MCF 10A (cell line): ENCODE measurements at regions not wholly inside any gene's neighbourhood (a gene's known extent, or its start where the extent isn't known, plus 50 kb on each side); places are given as distances from the start of the nearest gene placed in this dataset.

Experiments
- BruUV-seq: library from RNA; stranded (reverse); fragments of 400-500 nt; replicated peaks from 2 replicates; lab custom pipeline; 2021; lab: Mats Ljungman, UMichigan
- CTCF ChIA-PET: fragments of 300-600 bp; sonication (Branson Sonifier 250); formaldehyde crosslinking; extraction: SDS; loops from one replicate; lab custom pipeline; 2021; ENCODE audit warnings: antibody characterized with exemption, inconsistent platforms; lab: Yijun Ruan, JAX
- POLR2A ChIA-PET: fragments of 300-600, 350-650 bp; sonication (Branson Sonifier 250); formaldehyde crosslinking; extraction: SDS; loops from one replicate; lab custom pipeline; 2020; ENCODE audit warnings: antibody characterized with exemption, inconsistent platforms; lab: Yijun Ruan, JAX
- DNase-seq: peaks from one replicate; pipeline ENCODE4 v3.0.0-alpha.2; 2018; ENCODE audit not compliant: unreplicated experiment
- H3K27ac Mint-ChIP-seq: one replicate; pipeline ENCODE4 v1.8.0; 2022; ENCODE audit warnings: mild to moderate bottlenecking, low read depth, mixed read lengths; ENCODE audit not compliant: unreplicated experiment
- H3K27me3 Mint-ChIP-seq: one replicate; pipeline ENCODE4 v1.8.0; 2022; ENCODE audit warnings: mixed read lengths; ENCODE audit not compliant: insufficient read depth, unreplicated experiment
- H3K36me3 Mint-ChIP-seq: one replicate; pipeline ENCODE4 v1.8.0; 2022; ENCODE audit warnings: mild to moderate bottlenecking, moderate library complexity, mixed read lengths; ENCODE audit not compliant: insufficient read depth, unreplicated experiment
- H3K4me1 Mint-ChIP-seq: one replicate; pipeline ENCODE4 v1.8.0; 2022; ENCODE audit warnings: mixed read lengths; ENCODE audit not compliant: insufficient read depth, unreplicated experiment
- H3K4me3 Mint-ChIP-seq: one replicate; pipeline ENCODE4 v1.8.0; 2022; ENCODE audit warnings: mild to moderate bottlenecking, moderate library complexity, mixed read lengths; ENCODE audit not compliant: unreplicated experiment
- H3K9me3 Mint-ChIP-seq: one replicate; pipeline ENCODE4 v1.8.0; 2022; ENCODE audit warnings: mixed read lengths; ENCODE audit not compliant: unreplicated experiment
- intact Hi-C: fragments of 100-400 bp; cut with micrococcal nuclease; formaldehyde crosslinking; loops from 2 replicates; pipeline ENCODE4 v1.14.1; 2022
- TF ChIP-seq, protein P1 (sequence below): fragments of 200-600 bp; IDR thresholded peaks from one replicate; pipeline ENCODE4 v1.8.0; 2022; ENCODE audit warnings: antibody characterized with exemption, mild to moderate bottlenecking; ENCODE audit not compliant: unreplicated experiment

DNA sequence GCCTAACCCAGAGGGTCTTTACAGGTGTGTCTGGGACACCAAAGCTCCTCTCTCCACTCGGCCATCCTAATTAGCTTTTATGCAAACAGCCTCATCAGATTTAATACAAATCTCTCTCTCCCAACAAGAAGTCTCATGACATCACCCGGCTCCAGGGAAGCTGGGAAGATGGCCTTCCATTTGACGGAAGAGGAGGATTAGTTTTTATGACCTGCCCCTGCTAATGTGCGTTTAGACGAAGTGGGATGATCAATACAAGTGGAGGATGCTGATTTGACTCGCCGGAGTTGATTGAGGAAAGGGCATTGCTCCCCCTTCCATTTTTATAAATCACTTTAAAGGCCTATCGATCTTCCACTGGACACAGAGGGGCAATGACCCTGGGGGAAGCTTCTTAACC is 239.2 kb downstream of the BCL11B start:
- POLR2A ChIA-PET: interaction anchor here (0.9 to 1.1 kb wide), 2 partner anchors 9 to 535 kb away, joined by 3 read pairs; no protein-coding TSS in a partner anchor
- Mint-ChIP-seq H3K4me1 (peaks cover 17% of the 10 kb centered on the region), H3K27me3 (no peaks in the 10 kb centered on the region), H3K9me3 (no peaks in the 10 kb centered on the region), H3K36me3 (no peaks in the 10 kb centered on the region), H3K4me3 (no peak overlapping the region), H3K27ac (no peak overlapping the region)
- CTCF ChIA-PET: interaction anchor here (0.8 kb wide), 1 partner anchor 114 kb away, joined by 3 read pairs; no protein-coding TSS in a partner anchor
- intact Hi-C loops: no loop called here
- DNase-seq: no peak
- BruUV-seq: no TSS peak
- TF ChIP-seq, protein P1, sequence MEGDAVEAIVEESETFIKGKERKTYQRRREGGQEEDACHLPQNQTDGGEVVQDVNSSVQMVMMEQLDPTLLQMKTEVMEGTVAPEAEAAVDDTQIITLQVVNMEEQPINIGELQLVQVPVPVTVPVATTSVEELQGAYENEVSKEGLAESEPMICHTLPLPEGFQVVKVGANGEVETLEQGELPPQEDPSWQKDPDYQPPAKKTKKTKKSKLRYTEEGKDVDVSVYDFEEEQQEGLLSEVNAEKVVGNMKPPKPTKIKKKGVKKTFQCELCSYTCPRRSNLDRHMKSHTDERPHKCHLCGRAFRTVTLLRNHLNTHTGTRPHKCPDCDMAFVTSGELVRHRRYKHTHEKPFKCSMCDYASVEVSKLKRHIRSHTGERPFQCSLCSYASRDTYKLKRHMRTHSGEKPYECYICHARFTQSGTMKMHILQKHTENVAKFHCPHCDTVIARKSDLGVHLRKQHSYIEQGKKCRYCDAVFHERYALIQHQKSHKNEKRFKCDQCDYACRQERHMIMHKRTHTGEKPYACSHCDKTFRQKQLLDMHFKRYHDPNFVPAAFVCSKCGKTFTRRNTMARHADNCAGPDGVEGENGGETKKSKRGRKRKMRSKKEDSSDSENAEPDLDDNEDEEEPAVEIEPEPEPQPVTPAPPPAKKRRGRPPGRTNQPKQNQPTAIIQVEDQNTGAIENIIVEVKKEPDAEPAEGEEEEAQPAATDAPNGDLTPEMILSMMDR: no peak

DNA sequence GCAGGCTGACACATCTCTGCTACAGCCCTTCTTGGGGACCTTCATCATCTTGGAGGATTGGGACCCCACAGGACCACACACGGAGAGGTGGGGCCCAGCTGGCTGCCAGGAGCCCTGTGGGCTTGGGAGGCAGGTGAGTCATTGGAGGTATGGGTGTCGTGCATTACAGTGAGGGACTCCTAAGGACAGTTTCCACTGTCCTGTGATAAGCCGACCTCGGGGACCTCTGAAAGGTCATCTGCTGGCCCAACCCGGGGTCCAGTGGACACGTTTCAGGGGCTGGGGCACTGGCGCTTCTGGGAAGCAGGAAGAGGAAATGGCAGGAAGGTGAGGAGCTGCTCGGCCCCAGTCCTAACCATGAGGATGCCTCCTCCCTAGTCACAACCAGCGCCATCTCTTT is 238.0 kb downstream of the BCL11B start:
- intact Hi-C loops: no loop called here
- peaks cover 17% of the 10 kb centered on the region for H3K4me1 Mint-ChIP-seq
- DNase-seq: no peak
- no TSS peak for BruUV-seq
- TF ChIP-seq, protein P1: no peak
- H3K4me3 Mint-ChIP-seq: no peak overlapping the region
- POLR2A ChIA-PET: no interaction called here
- H3K27me3 Mint-ChIP-seq: no peaks in the 10 kb centered on the region
- H3K36me3 Mint-ChIP-seq: no peaks in the 10 kb centered on the region
- no peaks in the 10 kb centered on the region for H3K9me3 Mint-ChIP-seq
- no peak overlapping the region for H3K27ac Mint-ChIP-seq
- CTCF ChIA-PET: interaction anchor here (0.6 kb wide), 1 partner anchor 18 kb away, joined by 3 read pairs; no protein-coding TSS in a partner anchor

DNA sequence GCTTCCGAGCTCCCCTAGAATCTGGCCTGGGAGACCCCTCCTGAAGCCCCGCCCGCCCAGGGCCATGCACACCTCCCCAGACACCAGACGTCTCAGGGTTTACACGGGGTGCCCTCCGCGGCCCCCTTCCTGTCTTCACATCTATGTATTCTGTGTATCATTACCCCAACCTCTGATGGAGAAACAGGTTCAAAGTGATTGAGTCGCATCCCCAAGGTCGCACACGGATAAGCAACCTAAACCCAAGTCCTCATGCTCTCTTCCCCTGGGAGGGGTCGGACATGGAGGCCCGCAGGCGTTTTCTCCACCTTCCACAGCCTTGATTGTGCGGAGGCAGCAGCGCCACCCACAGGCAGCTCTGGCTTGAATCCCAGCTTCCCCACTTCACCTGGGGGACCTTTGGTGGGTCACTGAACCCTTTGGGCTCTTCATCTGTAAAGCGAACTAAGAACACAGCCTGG is 237.3 kb downstream of the BCL11B start:
- Mint-ChIP-seq H3K4me3 (no peak overlapping the region), H3K9me3 (no peaks in the 10 kb centered on the region), H3K27ac (no peak overlapping the region), H3K27me3 (no peaks in the 10 kb centered on the region), H3K4me1 (peaks cover 17% of the 10 kb centered on the region), H3K36me3 (no peaks in the 10 kb centered on the region)
- no TSS peak for BruUV-seq
- TF ChIP-seq, protein P1: no peak
- ChIA-PET CTCF (interaction anchor here (1.9 kb wide), 1 partner anchor 81 kb away, joined by 5 read pairs; no protein-coding TSS in a partner anchor), POLR2A (interaction anchor here (1.7 to 2.3 kb wide), 5 partner anchors 30 to 231 kb away, joined by 5 to 13 read pairs (median 11); no protein-coding TSS in a partner anchor)
- intact Hi-C loops: loop anchor here (5.0 kb wide), 1 partner anchor 77 kb away; no protein-coding TSS in a partner anchor
- DNase-seq: peak; percentile 1

DNA sequence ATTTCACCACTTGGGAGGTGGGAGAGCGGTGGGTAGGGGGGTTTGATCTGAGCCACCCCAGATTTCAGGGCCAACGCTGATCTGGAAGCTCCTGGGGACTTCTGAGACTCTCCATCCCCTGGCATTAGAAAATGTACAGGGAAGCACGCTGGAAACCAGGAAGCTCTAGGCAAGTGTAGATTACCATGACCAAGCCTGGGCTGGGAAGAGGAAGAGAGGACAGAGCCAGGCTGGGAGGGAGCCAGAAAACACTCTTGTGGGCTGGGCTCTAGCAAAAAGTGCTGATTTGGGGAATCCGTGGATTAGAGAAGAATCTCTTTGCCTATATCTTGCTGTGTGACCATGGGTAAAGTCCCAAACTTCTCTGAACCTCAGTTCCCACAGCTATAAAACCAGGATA is 236.7 kb downstream of the BCL11B start:
- Mint-ChIP-seq H3K27ac (peak overlapping the region; percentile 79), H3K36me3 (no peaks in the 10 kb centered on the region), H3K4me1 (peaks cover 17% of the 10 kb centered on the region), H3K4me3 (peak overlapping the region; percentile 25), H3K9me3 (no peaks in the 10 kb centered on the region), H3K27me3 (no peaks in the 10 kb centered on the region)
- POLR2A ChIA-PET: interaction anchor here (0.6 to 2.3 kb wide), 11 partner anchors 14 to 1057 kb away, joined by 4 to 14 read pairs (median 6); no protein-coding TSS in a partner anchor
- intact Hi-C loops: loop anchor here (5.0 kb wide), 1 partner anchor 78 kb away; no protein-coding TSS in a partner anchor
- TF ChIP-seq, protein P1: no peak
- peak; percentile 62 for DNase-seq
- CTCF ChIA-PET: interaction anchor here (1.9 kb wide), 1 partner anchor 82 kb away, joined by 5 read pairs; no protein-coding TSS in a partner anchor
- BruUV-seq: no TSS peak
